ENCODE measurements at regions not wholly inside any gene's neighbourhood (a gene's known extent, or its start where the extent isn't known, plus 50 kb on each side); places are given as distances from the start of the nearest gene placed in this dataset.

DNA sequence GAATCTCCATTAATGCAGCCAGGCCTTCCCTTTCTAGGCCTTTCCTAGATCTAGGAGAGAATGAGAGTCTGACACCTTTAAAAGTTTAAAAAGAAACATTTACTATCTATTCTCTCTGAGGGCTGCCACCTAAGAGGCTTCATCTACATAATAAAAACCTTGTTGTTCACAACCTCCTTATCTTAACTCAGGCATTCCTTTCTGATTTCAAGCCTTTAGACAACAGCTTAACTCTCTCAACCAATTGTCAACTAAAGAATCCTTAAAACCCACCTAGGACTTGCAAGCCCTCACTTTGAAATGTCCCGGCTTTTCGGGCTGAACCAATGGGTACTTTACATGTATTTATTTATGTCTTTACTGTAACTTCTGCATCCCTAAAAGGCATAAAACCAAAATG is 64.3 kb upstream of the RET start:
- no peak for FAIRE-seq

DNA sequence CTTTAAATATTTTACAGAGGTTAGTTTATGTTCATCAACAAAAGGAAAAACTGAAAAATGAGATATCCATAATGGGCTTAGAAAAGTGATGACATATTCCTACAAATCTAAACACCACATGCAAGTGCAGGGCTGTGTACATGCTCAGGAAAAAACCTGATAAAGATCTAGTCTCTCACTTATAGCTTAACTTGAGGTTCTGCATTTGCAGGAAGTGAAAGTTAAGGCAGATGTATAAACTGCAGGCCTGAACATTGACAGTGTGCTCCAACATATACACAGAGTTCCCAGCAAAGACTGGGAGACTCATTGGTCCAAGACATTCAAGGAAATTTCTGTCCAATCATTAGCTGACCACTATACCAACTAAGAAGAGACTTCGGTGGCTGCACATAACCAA is 63.8 kb upstream of the RET start:
- FAIRE-seq: no peak

DNA sequence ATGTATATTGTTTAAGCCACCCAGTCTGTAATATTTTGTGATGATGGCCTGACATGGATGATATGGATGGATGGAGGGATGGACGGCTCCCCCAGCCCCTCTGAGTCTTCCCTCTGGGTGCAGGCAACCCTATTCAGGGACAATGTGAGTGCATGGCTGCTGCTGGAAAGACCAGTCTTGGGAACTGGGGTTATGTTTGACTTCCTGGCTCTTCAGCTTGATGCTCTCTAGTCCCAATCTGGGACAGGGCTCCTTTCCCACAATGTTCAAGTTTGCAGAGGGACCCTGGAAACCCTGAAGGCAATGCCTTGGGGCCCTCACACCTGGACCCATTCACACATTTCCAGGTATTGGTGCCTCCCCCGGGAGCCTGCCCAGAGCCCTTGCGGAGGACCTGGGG is 52.3 kb upstream of the RET start:
- no peak for FAIRE-seq

DNA sequence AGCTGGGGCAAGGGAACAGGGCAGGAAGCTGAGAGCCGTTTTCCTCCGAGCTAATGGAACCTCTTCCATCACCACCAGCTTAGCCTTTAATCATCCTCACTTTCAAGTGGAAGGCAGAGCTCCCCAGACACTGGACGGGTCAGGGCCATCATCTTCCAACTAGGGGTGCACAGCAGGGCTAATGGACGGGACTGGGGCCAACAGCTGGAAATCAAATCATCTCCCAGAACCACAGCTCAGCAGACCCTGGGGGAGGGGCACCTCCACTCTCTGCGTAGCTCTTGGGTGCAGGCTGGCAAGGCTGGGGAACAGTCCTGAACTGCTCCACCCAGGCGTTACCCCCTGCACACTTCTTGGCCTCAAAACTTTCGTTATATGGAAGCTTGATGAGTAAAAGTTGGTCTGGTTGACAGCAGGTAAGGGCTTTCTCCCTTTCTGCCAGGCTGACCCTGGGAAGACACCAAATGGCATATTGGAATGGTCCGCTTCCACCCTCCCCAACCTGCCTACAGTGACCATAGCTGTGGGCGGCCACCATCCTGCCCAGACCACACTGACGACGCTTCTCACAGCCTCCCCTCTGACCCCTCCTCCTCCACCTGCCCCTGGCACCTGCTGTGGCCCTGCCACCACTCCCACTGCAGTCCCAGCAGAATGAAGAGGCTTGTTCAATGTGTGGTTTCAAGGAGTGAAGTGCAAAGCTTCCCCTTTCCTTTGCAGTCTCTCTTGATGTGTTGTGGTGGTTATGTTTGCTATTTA is 51.7 kb upstream of the RET start:
- FAIRE-seq: no peak

DNA sequence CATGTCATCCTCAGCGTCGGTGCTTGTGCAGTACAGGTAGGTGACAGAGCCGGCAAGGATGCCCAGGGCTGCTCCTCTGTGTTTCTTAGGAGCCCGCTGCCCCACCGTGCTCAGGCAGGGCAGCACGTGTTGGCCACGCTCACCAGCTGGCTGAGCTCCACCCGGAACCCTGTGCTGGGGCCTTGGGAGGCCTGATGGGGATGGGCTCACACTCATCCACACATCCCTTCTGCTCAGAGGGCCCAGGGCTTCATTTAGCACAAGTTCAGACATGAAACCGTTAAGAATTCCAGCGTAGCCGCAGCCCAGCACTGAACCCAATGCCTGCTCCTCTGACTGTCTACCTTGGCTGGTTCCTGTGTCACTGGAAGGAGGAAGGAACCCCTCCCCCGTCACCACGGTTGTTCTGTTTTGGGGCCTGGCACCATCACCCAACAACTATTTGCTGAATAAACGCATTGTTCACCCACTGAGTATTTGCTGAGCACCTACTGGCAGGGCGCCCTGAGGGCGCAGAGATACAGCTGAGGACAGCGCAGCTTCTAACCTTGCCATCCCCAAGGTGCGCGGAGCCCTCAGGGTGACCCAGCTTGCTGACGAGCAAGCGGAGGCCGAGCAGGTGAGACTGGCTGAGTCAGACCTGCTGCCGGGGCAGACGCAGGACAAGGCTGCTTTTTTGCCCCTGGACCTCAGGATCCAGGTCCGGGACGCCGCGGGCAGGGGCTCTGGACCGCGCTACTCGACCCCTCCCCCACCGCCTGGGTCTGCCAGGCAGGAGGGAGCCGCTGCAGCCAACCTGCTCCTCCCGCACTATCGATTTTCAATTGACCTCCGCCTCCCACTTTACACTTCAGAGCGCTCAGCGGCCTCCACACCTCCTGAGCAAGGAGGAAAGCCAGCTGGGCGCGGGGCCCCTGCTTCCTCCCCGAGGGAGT is 50.6 kb upstream of the RET start:
- no peak for FAIRE-seq

Measured in G401.6 (cell line).